Osteoblast (primary cell): ENCODE measurements at regions not wholly inside any gene's neighbourhood (a gene's known extent, or its start where the extent isn't known, plus 50 kb on each side); places are given as distances from the start of the nearest gene placed in this dataset.

ENCODE experiments used
- DNase-seq: peaks from one replicate; pipeline ENCODE4 v3.0.0; 2011; ENCODE audit warnings: low spot score, mixed read lengths; ENCODE audit not compliant: insufficient read length; ENCODE audit errors: missing footprints
- H2AFZ ChIP-seq: 2 replicates; pipeline ENCODE4 v1.6.0; 2011; ENCODE audit warnings: mild to moderate bottlenecking, low read length
- H3K27ac ChIP-seq: 2 replicates; pipeline ENCODE4 v1.5.1; 2011; ENCODE audit warnings: mild to moderate bottlenecking, low read depth, low read length, moderate library complexity
- H3K27me3 ChIP-seq: 2 replicates; pipeline ENCODE4 v1.6.0; 2012; ENCODE audit warnings: mild to moderate bottlenecking, control low read depth, inconsistent platforms, low read length, moderate library complexity; ENCODE audit not compliant: insufficient read depth
- H3K36me3 ChIP-seq: 2 replicates; pipeline ENCODE4 v1.5.1; 2011; ENCODE audit warnings: mild to moderate bottlenecking, low read length, control low read depth, moderate library complexity; ENCODE audit not compliant: insufficient read depth
- H3K4me1 ChIP-seq: 2 replicates; pipeline ENCODE4 v1.5.1; 2011; ENCODE audit warnings: mild to moderate bottlenecking, low read length, control low read depth, moderate library complexity; ENCODE audit not compliant: insufficient read depth
- H3K4me2 ChIP-seq: 2 replicates; pipeline ENCODE4 v1.6.0; 2011; ENCODE audit warnings: mild to moderate bottlenecking, low read length; ENCODE audit not compliant: insufficient read depth
- H3K4me3 ChIP-seq: fragments of 200-600 bp; sonication (generic); 3 replicates; pipeline ENCODE4 v1.5.1; 2012; ENCODE audit warnings: mild to moderate bottlenecking, low read length, inconsistent platforms; ENCODE audit not compliant: insufficient read depth
- H3K79me2 ChIP-seq: 2 replicates; pipeline ENCODE4 v1.6.0; 2012; ENCODE audit warnings: mild to moderate bottlenecking, low read length, control low read depth, inconsistent platforms; ENCODE audit not compliant: insufficient read depth
- H3K9me3 ChIP-seq: 2 replicates; pipeline ENCODE4 v1.5.1; 2011; ENCODE audit warnings: low read depth, low read length, control low read depth
- H4K20me1 ChIP-seq: 2 replicates; pipeline ENCODE4 v1.6.0; 2012; ENCODE audit warnings: mild to moderate bottlenecking, low read length, control low read depth; ENCODE audit not compliant: insufficient read depth
- CTCF ChIP-seq: IDR thresholded peaks from 2 replicates; pipeline ENCODE4 v1.5.1; 2011; ENCODE audit warnings: mild to moderate bottlenecking, low read depth, low read length, moderate library complexity; ENCODE audit errors: extremely low read depth

GRCh38 chr9:86471171-86471815, 117.1 kb upstream of the TUT7 start:
- H3K27me3 ChIP-seq = no peaks in the 10 kb centered on the region
- no peaks in the 10 kb centered on the region for H4K20me1 ChIP-seq
- no peaks in the 10 kb centered on the region for H3K4me1 ChIP-seq
- H3K9me3 ChIP-seq = no peaks in the 10 kb centered on the region
- no peaks in the 10 kb centered on the region for H3K79me2 ChIP-seq
- DNase-seq = peak; percentile 34
- no peak for TF ChIP-seq CTCF
- no peak overlapping the region for H3K27ac ChIP-seq
- no peak overlapping the region for H3K4me3 ChIP-seq
- H3K4me2 ChIP-seq = no peak overlapping the region
- no peaks in the 10 kb centered on the region for H3K36me3 ChIP-seq
- H2AFZ ChIP-seq = no peak overlapping the region

GRCh38 chr9:86470326-86470725, 116.1 kb upstream of the TUT7 start:
- no peaks in the 10 kb centered on the region for H3K79me2 ChIP-seq

GRCh38 chr9:86469476-86470250, 115.5 kb upstream of the TUT7 start:
- no peak for TF ChIP-seq CTCF
- H4K20me1 ChIP-seq = no peaks in the 10 kb centered on the region
- H3K4me1 ChIP-seq = no peaks in the 10 kb centered on the region
- no peak overlapping the region for H3K4me3 ChIP-seq
- no peak overlapping the region for H3K27ac ChIP-seq
- H3K36me3 ChIP-seq = no peaks in the 10 kb centered on the region
- H3K4me2 ChIP-seq = no peak overlapping the region
- no peaks in the 10 kb centered on the region for H3K9me3 ChIP-seq
- no peaks in the 10 kb centered on the region for H3K79me2 ChIP-seq
- H3K27me3 ChIP-seq = no peaks in the 10 kb centered on the region
- H2AFZ ChIP-seq = no peak overlapping the region
- DNase-seq = no peak

More at GRCh38 chr9:86470326-86470725, 116.1 kb upstream of the TUT7 start:
- no peak for TF ChIP-seq CTCF
- no peak overlapping the region for H2AFZ ChIP-seq
- H3K9me3 ChIP-seq = no peaks in the 10 kb centered on the region
- H3K4me2 ChIP-seq = no peak overlapping the region
- no peaks in the 10 kb centered on the region for H4K20me1 ChIP-seq
- H3K36me3 ChIP-seq = no peaks in the 10 kb centered on the region
- H3K4me3 ChIP-seq = no peak overlapping the region
- no peak for DNase-seq
- H3K27ac ChIP-seq = no peak overlapping the region
- H3K4me1 ChIP-seq = no peaks in the 10 kb centered on the region
- no peaks in the 10 kb centered on the region for H3K27me3 ChIP-seq

GRCh38 chr9:86464242-86464641, 110.0 kb upstream of the TUT7 start:
- no peak overlapping the region for H3K27ac ChIP-seq
- no peaks in the 10 kb centered on the region for H3K79me2 ChIP-seq
- no peak overlapping the region for H2AFZ ChIP-seq
- H3K4me3 ChIP-seq = no peak overlapping the region
- H3K27me3 ChIP-seq = no peaks in the 10 kb centered on the region
- no peaks in the 10 kb centered on the region for H3K4me1 ChIP-seq
- no peaks in the 10 kb centered on the region for H3K36me3 ChIP-seq
- H3K4me2 ChIP-seq = no peak overlapping the region
- H3K9me3 ChIP-seq = no peaks in the 10 kb centered on the region
- TF ChIP-seq CTCF = no peak
- H4K20me1 ChIP-seq = no peaks in the 10 kb centered on the region
- DNase-seq = no peak
